Activated CD4-positive, alpha-beta T cell treated with anti-CD3 and anti-CD28 coated beads for 24 hours (primary cell): ENCODE measurements at regions not wholly inside any gene's neighbourhood (a gene's known extent, or its start where the extent isn't known, plus 50 kb on each side); places are given as distances from the start of the nearest gene placed in this dataset.

Experiments
- DNase-seq, 2 donors: peaks; one replicate each; pipeline ENCODE4 v3.0.0-alpha.2; 2020; ENCODE audit warnings: low read depth in 2 of 2

DNA sequence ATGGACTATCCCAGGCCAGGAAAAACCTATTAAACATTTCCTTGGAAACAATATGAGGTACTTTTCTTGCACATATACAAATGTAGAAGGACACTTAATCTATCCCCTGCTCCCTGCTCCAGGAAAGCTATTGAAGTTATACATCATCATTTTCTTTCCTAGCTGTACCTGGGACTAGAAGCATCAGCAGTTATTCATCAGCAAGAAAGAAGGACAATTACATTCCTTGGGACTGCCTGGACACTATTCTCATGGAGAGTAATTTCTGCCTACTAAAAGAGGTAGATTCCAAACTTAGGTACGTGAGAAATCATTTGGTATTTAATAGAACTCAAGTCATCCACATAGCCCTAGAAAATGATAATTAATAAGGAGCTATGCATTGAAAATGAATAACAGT lies 51.0 kb upstream of the PICALM start:
- no peak for DNase-seq

DNA sequence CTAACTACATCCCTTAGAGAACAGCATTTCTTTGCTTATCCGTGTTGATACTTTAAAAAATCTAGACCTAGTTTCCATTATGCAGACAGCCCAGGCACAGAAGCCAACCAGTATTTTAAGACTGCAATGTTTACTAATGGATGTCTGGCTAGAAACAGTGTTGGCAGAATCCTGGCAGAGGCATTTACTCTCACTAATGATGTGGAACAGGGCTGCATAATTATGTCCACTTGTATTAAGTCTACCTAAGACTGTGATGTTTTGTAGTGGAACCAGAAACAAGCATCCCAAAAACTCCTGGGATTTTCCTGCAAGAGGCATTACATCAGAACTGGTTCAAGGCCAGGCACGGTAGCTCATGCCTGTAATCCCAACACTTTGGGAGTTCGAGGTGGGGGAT lies 50.2 kb upstream of the PICALM start:
- DNase-seq = no peak
